Spleen (tissue), 11 donors: ENCODE measurements at regions not wholly inside any gene's neighbourhood (a gene's known extent, or its start where the extent isn't known, plus 50 kb on each side); places are given as distances from the start of the nearest gene placed in this dataset.

Source experiments
- DNase-seq: peaks from one replicate; pipeline ENCODE4 v3.0.0-alpha.2; 2020
- H3K27ac ChIP-seq, 8 donors: fragments of 200-600 bp; sonication (generic) in 7 of 8; 1 replicate in 4 of 8; 2 replicates in 4 of 8; pipeline versions ENCODE4 v1.5.0 to v1.8.0; 2016 to 2021; ENCODE audit warnings: inconsistent platforms in 4 of 8, mild to moderate bottlenecking in 4 of 8, moderate library complexity in 1 of 8
- H3K27me3 ChIP-seq, 7 donors: fragments of 200-600 bp; sonication (generic) in 6 of 7; replicated peaks in 1 of 7; 1 replicate in 4 of 7; 2 replicates in 3 of 7; pipeline versions ENCODE4 v1.5.0 to v1.8.0; 2016 to 2021; ENCODE audit warnings: inconsistent platforms in 3 of 7, mild to moderate bottlenecking in 1 of 7
- H3K36me3 ChIP-seq, 6 donors: fragments of 200-600 bp; sonication (generic) in 5 of 6; 1 replicate in 4 of 6; 2 replicates in 2 of 6; pipeline versions ENCODE4 v1.5.0 to v1.8.0; 2016 to 2021; ENCODE audit warnings: inconsistent platforms in 2 of 6
- H3K4me1 ChIP-seq, 6 donors: fragments of 200-600 bp; sonication (generic) in 5 of 6; 1 replicate in 3 of 6; 2 replicates in 3 of 6; pipeline versions ENCODE4 v1.5.0 to v1.8.0; 2016 to 2021; ENCODE audit warnings: inconsistent platforms in 3 of 6
- H3K4me3 ChIP-seq, 8 donors: fragments of 200-600 bp; sonication (generic) in 7 of 8; 1 replicate in 4 of 8; 2 replicates in 4 of 8; pipeline versions ENCODE4 v1.5.0 to v1.8.0; 2016 to 2021; ENCODE audit warnings: inconsistent platforms in 4 of 8, mild to moderate bottlenecking in 4 of 8, moderate library complexity in 2 of 8
- H3K9me3 ChIP-seq, 8 donors: fragments of 200-600 bp; sonication (generic) in 7 of 8; 1 replicate in 4 of 8; 2 replicates in 4 of 8; pipeline versions ENCODE4 v1.5.0 to v1.8.0; 2016 to 2021; ENCODE audit warnings: inconsistent platforms in 4 of 8
- CTCF ChIP-seq, 11 experiments: fragments of 200-600 bp in 7 of 11; fragments of 450-650 bp in 4 of 11; sonication (generic) in 4 of 11; IDR thresholded peaks in 8 of 11; conservative IDR thresholded peaks in 3 of 11; 1 replicate in 7 of 11; 2 replicates in 4 of 11; pipeline versions ENCODE4 v1.4.0 to v1.8.0; 2016 to 2021; ENCODE audit warnings: antibody characterized with exemption in 11 of 11, inconsistent platforms in 4 of 11, mild to moderate bottlenecking in 1 of 11
- POLR2A ChIP-seq, 3 donors: fragments of 450-650 bp; IDR thresholded peaks; one replicate each; pipeline ENCODE4 v1.5.1; 2017; ENCODE audit warnings: antibody characterized with exemption in 3 of 3, mild to moderate bottlenecking in 1 of 3
- POLR2AphosphoS5 ChIP-seq, 3 donors: sonication (generic); formaldehyde crosslinking; IDR thresholded peaks; one replicate each; pipeline ENCODE4 v1.5.1; 2017; ENCODE audit warnings: antibody characterized with exemption in 3 of 3
- WGBS, 5 donors: extraction: QIAGEN DNeasy Blood & Tissue Kit in 3 of 5; methylation state at CpG; one replicate each; pipeline versions ENCODE4 v1.1.5 to v1.1.7; 2013 to 2018; 5-methylcytosine and 5-hydroxymethylcytosine counted together
- intact Hi-C: fragments of 100-400 bp; cut with DNase I; formaldehyde crosslinking; loops from one replicate; pipeline ENCODE4 v1.15.0; 2023; ENCODE audit warnings: low total_unique reads
- donor health status: healthy with polysubstance abuse.
- donor health status: DM: no; HTN: no; CAD: no; lungs with moderate emphysema.
- donor health status: DM: no; HTN: no; CAD: no.
- donor health status: Bipolar disorder and iron deficiency.
- donor health status: healthy.
- donor health status: DM: no; HTN: no; CAD: no.
- donor health status: DM: yes; HTN: yes; CAD: no.

GRCh38 chr6:113083947-113084346, 736.8 kb downstream of the RFPL4B start:
- no peak overlapping the region for H3K4me3 ChIP-seq
- intact Hi-C loops: no loop called here
- TF ChIP-seq POLR2A (IDR thresholded peaks at IDR 0.05): no peak
- no peak for TF ChIP-seq CTCF (IDR thresholded peaks at IDR 0.05 in 8 of 11, conservative IDR thresholded peaks at IDR 0.05 in 3 of 11)
- no peak for TF ChIP-seq POLR2AphosphoS5 (IDR thresholded peaks at IDR 0.05)
- no peaks in the 10 kb centered on the region for H3K27me3 ChIP-seq
- 92 to 96% (median 93%) methylated on average over 3 of the region's 3 CpGs for WGBS, 5 donors
- no peak overlapping the region for H3K27ac ChIP-seq
- no peaks in the 10 kb centered on the region for H3K4me1 ChIP-seq
- DNase-seq: no peak
- H3K36me3 ChIP-seq: no peaks in the 10 kb centered on the region
- no peaks in the 10 kb centered on the region for H3K9me3 ChIP-seq

GRCh38 chr6:113089056-113089455, 741.9 kb downstream of the RFPL4B start:
- H3K36me3 ChIP-seq: no peaks in the 10 kb centered on the region
- H3K9me3 ChIP-seq: no peaks in the 10 kb centered on the region
- no peak overlapping the region for H3K4me3 ChIP-seq
- 80 to 91% (median 87%) methylated on average over 8 of the region's 8 CpGs for WGBS, 5 donors
- no peak overlapping the region for H3K27ac ChIP-seq
- H3K27me3 ChIP-seq: no peaks in the 10 kb centered on the region
- no peak for DNase-seq
- intact Hi-C loops: no loop called here
- TF ChIP-seq CTCF (IDR thresholded peaks at IDR 0.05 in 8 of 11, conservative IDR thresholded peaks at IDR 0.05 in 3 of 11) (no peak), POLR2AphosphoS5 (IDR thresholded peaks at IDR 0.05) (no peak), POLR2A (IDR thresholded peaks at IDR 0.05) (no peak)
- no peaks in the 10 kb centered on the region for H3K4me1 ChIP-seq

- Histone ChIP-seq H3K27me3 (no peaks in the 10 kb centered on the region), H3K9me3 (no peaks in the 10 kb centered on the region), H3K27ac (no peak overlapping the region), H3K36me3 (no peaks in the 10 kb centered on the region), H3K4me1 (no peaks in the 10 kb centered on the region), H3K4me3 (no peak overlapping the region)
- DNase-seq: no peak
- TF ChIP-seq CTCF (IDR thresholded peaks at IDR 0.05 in 8 of 11, conservative IDR thresholded peaks at IDR 0.05 in 3 of 11) (no peak), POLR2AphosphoS5 (IDR thresholded peaks at IDR 0.05) (no peak), POLR2A (IDR thresholded peaks at IDR 0.05) (no peak)
- intact Hi-C loops: no loop called here
- WGBS, 5 donors: 89 to 97% (median 95%) methylated on average over 3 of the region's 3 CpGs
Observed at GRCh38 chr6:113092795-113093194, 745.7 kb downstream of the RFPL4B start.

- no peak for DNase-seq
- WGBS, 5 donors: 41 to 71% (median 57%) methylated on average over 3 of the region's 3 CpGs
- no peaks in the 10 kb centered on the region for H3K36me3 ChIP-seq
- no peaks in the 10 kb centered on the region for H3K9me3 ChIP-seq
- intact Hi-C loops: no loop called here
- H3K27me3 ChIP-seq: no peaks in the 10 kb centered on the region
- no peak for TF ChIP-seq POLR2A (IDR thresholded peaks at IDR 0.05)
- no peak for TF ChIP-seq POLR2AphosphoS5 (IDR thresholded peaks at IDR 0.05)
- TF ChIP-seq CTCF (IDR thresholded peaks at IDR 0.05 in 8 of 11, conservative IDR thresholded peaks at IDR 0.05 in 3 of 11): no peak
- no peak overlapping the region for H3K4me3 ChIP-seq
- H3K4me1 ChIP-seq: no peaks in the 10 kb centered on the region
- H3K27ac ChIP-seq: no peak overlapping the region
Observed at GRCh38 chr6:113094779-113095178, 747.6 kb downstream of the RFPL4B start.
